ENCODE measurements at regions not wholly inside any gene's neighbourhood (a gene's known extent, or its start where the extent isn't known, plus 50 kb on each side); places are given as distances from the start of the nearest gene placed in this dataset.

DNA sequence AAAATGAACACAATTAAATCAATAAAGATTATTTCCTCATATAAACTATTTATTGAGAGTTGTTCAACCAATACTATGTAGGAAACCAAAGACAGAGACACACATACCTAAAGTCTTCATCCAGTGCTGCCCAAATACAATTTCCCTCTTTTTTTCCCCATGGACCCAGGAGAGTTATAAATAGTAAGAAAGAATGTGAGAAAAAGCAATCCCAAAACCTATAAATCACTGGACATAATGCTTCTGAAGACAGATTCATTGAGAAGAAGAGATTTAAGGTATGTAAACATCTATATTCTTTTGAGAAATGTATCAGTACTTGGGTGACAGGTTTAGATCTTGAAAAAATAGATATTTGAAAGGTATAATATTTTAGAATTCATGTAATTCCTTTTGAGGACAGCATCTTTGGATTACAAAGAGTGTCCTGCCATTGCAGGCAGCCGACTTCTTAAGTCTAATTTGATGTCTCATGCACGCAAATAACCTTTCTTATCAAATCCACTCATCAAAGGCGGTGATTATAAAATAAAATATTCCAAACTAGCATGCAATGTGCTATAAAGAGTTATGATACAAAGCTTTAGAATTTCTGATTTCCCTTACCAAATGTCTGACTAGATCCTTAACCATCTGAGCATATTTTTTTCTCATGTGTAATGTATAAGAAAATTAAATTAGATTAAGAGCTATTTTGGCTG, 739.4 kb downstream of the LIG4 start:
- DNase-seq (ENCODE audit: low read depth) = peak; percentile 60

DNA sequence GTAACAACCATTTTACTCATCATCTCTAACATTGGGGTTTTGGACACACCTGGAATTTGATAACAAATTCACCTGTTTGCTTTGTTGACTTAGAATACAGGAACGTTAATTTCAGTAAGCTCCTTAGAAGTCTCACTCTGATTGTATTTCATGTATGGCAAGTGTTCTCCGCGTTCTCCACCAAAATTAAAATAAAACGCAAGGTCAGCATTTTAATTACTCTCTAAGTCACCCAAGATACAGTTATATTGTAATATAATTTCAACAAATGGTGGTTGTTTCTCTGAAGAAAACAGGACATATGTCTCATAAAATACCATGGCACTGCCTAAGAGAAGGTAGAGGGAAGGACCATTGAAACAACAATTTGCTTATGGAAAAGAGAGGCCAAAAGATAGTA, 742.1 kb downstream of the LIG4 start:
- DNase-seq (ENCODE audit: low read depth) = no peak

DNA sequence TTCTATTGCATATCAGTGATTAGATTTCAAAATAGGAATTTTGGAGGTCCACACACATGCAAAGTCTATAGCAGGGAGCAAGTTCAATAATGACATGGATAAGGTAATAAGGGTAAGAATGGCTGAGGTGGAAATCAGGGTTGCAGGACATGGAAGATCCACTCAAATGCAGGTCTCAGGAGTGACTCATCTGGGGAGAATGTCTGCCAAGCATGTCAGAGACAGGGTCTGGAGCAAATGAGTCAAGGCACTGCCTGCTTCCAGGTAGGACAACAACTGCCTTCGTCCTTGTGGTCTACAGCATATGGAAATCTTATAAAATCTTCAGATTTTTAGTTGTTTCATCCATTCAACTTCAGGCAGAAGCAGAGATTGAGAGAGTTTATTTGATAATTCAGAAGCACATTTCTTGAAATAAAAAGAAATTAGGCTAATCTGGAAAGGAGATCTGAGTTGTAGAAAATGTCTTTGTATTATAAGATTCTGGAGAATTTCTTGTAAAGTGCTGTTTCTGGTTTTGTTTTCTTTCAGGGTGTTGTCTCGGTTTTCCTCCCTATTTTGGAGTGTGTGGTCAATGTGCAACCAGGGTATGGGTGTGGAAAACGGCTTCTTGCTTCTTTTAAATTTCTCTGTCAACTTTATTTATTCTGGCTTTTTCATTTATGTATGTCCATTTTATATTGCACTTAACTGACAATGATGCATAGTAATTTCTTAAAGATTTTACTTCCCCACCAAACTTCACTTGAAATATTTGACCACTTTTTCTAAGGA, 748.8 kb downstream of the LIG4 start:
- DNase-seq (ENCODE audit: low read depth) = peak; percentile 85

DNA sequence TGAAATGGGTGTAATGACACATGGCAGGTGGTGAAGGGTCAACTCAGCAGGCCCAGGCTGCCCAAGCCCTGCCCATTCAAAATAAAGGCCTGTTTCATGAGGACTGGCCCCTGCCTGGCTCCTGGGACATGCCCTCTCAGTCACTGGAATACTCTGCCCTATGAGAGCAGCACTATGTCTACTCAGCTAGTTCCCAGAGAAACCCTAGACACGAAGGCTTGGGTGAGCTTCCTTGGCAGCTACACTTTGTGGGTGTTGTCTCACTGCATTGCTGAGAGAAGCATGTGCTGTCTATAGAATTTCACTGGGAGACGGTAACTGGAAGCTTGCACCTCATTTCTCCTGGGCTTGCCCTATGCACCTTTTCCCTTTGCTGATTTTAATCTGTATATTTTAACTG, 752.8 kb downstream of the LIG4 start:
- no peak for DNase-seq (ENCODE audit: low read depth)

DNA sequence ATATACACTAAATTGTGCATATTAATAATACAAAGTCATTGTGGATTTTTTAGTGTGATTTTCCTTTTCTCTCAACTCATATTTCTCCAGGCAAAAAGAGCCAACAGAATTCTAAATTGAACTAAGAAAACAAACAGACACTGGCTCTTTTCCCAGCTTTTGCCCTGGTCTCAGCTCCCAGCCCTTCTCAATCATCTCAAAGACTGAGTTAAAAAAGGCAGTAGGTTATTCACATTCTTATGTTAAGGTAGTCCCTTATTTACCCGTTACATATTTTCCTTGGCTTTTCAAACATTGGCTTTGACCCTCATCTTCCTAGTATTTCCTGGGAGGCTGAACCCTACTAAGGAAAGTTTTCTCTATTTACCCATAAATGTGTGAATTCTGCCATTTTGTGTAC, 753.6 kb downstream of the LIG4 start:
- no peak for DNase-seq (ENCODE audit: low read depth)

DNA sequence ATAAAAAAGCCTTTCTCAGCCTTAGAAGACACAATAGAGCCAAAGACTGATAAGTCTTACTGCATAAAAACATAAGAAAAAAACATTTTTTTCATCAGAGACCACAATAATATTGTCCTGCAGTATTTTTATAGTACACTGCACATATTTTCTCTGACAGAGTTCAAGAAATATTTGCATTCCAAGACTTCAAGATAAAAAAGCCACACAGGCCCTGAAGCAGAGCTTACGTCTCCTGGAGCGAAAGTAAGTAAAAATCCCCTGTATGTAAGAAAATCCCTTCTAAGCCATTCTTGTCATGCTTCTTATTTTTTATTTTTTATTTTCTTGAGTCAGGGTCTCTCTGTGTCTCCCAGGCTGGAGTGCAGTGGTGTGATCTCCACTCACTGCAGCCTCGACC, 755.9 kb downstream of the LIG4 start:
- peak; percentile 95 for DNase-seq (ENCODE audit: low read depth)

DNA sequence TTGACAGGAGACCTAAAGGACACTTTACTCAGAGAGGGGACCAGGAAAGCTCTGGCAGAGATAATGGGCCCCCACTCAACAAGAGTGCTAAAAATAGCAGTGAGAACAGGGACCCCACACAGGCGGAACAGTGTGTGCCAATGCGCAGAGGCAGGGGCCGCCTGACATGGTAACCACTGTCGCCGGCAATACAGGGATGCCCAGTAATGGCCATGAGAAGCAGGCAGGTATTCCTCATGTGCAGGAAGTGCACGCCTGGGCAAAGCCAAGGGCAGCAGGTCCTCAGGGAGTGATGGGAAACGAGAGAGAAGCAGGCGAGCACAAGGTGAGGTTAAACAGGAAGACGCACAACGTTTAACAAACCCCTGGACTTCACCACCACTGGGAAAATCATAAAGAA, 757.1 kb downstream of the LIG4 start:
- no peak for DNase-seq (ENCODE audit: low read depth)

DNA sequence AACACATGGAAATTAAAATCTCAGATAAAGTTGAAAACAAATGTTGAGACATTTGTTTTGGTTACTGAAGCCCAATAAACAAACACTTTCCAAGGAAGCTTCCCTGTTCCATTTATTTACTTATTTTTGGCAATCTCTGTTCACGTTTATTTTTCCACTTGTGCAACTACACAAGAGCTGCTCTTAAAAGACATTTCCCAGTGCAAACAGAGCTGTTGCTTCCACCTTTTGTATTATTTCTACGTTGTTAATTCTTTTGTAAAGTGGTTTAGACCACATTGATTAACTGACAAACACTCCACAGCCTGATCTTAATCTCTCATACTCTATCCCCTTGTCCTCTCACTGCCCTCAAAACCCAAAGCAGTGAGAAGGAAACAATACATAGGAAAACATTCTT, 757.6 kb downstream of the LIG4 start:
- no peak for DNase-seq (ENCODE audit: low read depth)

DNA sequence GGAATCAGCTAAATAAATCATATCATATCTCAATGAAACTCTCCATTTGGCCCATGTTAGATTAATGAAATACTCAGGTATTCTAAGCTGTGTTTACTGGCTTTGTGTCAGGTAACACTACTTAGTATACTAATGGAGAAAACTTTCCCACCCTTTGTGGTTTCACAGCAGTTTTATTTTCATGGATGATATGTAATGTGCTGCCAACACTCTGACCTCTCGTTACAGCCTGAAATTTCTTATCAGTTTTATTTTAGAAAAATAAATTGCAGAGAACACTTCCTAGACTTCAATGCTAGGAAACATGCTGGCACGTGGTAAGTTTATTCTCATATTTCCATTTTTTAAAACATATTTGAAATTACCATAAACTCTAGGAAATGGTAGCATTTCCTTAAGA, 758.9 kb downstream of the LIG4 start:
- DNase-seq (ENCODE audit: low read depth) = no peak

DNA sequence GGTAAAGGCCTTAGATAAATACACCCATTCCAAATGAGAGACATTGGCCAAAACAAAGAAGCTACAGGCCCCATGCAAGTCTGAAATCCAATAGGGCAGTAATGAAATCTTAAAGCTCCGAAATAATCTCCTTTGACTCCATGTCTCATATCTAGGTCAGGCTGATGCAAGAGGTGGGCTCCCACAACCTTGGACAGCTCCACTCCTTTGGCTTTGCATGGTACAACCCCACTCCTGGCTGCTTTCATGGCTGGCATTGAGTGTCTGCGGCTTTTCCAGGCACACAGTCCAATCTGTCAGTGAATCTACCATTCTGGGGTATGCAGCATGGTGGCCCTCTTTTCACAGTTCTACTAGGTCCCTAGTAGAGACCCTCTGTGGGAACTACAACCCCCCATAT, 762.5 kb downstream of the LIG4 start:
- DNase-seq (ENCODE audit: low read depth) = no peak

DNA sequence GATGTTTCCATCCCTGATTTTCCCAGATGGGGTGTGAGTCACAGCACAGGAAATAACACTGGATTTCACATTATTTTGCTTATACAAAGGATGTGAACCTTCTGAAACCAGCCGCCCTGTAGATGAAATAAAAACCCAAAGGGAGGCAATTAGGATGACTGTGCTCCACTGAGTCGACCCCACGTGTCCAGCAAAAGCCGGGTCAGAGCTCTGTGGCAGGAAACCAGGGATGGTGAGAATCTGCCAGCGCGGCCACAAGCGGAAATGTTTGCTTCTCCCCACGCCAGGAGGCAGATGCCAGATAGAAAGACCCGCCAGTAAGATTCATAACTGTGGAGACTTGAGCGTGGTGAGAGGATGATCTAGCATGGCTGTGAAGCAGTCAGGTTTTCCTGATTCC, 764.4 kb downstream of the LIG4 start:
- peak; percentile 98 for DNase-seq (ENCODE audit: low read depth)

DNA sequence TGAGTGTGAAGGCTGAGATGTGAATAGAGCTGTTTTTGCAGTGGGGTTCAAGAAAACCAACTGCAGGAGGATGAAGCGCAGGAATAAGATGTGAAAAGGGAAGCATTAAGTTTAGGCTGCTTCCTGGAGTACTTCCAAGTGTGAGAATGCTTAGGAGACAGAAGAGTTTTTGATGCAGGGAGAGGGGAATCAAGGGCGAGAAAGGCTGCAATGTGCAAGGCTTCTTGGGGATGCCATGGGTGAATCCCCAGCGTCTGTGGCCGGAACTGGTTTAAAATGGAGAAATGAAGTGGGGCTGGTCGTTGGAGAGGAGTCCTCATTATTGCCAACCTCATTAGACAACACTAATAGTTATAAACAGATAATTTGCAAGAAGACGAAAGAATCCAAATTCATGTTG, 764.9 kb downstream of the LIG4 start:
- no peak for DNase-seq (ENCODE audit: low read depth)

DNA sequence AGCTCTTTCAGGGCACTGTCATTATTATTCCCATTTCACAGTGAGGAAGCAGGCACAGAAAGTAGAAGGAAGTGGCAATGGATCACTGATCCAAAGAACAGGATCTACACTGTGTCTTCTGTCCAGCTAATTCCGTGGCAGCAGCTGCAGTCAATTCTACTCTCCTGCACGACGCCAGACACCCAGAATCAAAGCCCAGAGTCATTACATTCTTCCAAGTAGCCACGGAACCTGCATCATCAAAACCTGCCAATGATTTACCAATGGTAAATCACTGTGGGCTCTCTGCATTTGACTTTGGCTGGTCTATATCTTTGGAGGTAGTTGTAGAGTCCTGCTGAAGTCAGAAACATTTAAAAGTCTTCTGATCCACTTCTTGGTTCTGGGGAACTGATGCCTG, 767.7 kb downstream of the LIG4 start:
- no peak for DNase-seq (ENCODE audit: low read depth)

DNA sequence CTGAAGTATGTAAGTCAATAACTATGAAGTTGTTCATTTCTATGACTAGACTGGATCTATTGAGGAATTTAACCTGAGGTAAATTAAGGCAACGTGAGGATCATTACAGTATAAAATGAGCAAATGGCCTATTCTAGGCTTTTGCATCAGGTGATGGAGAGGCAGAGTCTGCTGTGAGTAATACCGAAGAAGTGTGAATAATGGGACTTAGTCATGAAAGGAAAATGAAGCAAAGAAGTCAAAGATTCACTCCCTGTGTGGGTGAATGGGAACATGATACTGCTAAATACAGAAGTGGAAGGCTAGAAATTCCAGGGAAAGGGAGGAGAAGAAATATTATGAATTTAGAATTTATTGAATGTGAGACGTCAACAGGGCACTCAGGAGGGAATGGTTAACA, 774.1 kb downstream of the LIG4 start:
- peak; percentile 88 for DNase-seq (ENCODE audit: low read depth)

DNA sequence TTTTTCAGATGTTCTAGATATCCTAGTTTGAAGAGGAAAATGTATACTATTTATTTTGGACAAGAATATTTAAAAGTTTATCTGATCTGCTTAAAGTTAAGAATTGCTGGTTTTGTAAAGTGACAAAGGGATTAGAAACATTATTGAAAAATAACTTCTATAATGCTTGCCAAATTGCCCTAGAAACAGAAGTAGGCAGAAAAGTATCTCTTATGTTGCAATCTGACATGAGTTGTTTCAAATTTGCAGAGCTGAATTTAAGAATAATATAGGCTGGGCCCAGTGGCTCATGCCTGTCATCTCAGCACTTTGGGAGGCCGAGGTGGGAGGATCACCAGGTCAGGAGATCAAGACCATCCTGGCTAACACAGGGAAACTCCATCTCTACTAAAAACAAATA, 777.1 kb downstream of the LIG4 start:
- DNase-seq (ENCODE audit: low read depth) = peak; percentile 24

DNA sequence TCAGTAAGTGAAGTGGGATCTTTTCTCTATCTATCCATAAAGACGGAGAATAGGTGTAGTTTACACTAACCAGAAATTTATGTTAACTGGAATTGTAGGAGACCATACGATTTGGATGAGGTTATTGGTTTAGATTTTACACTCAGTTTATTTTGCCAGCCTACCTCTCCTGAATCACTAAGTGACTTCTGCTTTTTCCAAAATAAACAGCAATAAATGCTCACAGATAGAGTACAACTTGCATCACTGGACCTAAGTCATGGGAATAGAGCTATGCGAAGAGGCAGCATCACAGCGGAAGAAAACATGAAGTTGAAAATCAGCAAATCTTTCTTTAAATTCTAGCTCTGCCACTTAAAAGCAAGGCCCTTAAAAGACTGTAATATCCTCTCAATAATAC, 781.0 kb downstream of the LIG4 start:
- DNase-seq (ENCODE audit: low read depth) = no peak

DNA sequence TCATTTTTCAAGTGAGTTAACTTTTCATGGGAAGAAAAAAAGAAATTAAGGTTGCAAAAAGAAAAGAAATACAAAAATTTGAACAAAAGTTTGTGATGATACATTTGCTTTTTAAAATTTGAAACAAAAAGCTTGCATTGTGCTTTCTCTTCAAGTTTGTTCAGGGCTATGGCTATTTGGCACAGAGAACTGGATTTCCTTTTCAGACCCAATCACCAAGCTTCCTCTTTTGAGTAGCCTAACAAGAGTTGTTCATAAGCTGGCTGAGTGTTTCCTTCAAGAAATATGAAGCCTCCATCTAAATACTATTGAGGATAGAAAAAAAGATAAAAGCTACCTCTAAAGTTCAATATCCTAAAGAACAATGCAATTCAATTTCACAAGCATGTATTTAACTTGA, 787.8 kb downstream of the LIG4 start:
- DNase-seq (ENCODE audit: low read depth) = no peak

DNA sequence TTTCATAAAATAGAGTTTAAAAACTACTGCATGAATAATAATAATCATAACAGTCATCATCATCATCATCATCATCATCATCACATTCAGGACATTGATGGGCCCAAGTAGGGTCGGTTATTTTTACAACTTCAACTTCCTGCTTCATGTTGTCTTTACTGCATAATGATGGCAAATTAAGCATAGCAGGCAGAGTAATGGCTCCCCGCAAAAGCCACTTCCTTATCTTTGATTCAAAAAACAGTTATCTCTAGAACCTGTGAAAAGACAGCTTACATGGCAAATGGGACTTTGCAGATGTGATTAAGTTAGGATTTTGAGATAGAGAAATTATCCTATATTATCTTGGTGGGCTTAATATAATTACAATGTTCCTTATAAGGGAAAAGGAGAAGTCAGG, 792.9 kb downstream of the LIG4 start:
- DNase-seq (ENCODE audit: low read depth) = no peak

DNA sequence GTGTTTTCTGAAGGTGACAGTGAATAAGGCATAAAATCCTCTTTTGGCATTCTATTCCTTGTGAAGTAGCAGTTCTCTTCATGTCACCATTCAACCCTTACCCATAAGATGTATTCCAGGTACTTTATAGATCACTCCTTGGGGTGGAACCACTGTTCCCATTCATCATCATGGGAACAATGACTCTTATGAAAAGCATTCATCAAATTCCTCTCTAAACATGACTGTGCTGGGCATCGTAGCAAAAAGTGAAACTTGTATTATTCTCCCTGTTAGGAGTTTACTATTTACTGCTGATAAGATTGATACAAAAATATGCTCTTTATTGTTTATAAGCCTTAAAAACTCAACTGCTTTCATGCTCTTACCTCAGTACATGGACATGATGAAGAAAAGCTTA, 793.4 kb downstream of the LIG4 start:
- no peak for DNase-seq (ENCODE audit: low read depth)

DNA sequence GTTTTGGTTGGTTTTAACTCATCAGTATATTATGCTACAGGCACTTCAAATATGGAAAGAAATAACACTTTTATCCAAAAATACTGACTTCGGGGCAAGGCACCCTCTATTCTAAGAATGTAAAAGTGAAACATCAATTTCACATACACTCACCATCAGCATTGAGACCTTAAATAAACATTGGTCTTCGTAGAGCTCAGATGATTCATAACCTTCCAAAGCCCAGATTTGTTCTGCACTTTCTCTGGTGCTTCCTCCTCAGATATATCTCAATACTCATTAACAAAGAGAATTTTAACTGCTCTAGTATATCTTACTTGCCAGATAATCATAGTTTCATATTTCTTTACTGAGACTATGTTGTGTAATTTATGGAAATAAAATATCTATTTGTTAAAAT, 794.3 kb downstream of the LIG4 start:
- DNase-seq (ENCODE audit: low read depth) = peak; percentile 79

DNA sequence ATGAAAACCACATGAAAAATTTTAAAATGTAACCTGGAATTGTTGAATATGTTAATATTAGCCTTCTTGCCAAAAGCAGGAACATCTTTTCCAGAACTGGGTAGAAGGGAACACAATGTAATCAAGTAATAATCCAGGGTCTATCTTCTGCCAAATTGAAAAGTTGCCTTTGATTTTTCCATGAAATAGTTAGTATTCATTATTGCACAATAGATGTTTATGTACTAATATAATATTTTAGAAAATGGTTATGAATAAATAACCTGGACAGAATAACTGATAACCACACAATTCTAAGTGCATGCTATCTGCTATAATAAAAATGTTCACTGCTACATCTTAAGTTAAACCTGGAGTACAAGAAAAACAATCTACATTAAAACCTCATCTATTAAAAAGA, 802.3 kb downstream of the LIG4 start:
- no peak for DNase-seq (ENCODE audit: low read depth)

DNA sequence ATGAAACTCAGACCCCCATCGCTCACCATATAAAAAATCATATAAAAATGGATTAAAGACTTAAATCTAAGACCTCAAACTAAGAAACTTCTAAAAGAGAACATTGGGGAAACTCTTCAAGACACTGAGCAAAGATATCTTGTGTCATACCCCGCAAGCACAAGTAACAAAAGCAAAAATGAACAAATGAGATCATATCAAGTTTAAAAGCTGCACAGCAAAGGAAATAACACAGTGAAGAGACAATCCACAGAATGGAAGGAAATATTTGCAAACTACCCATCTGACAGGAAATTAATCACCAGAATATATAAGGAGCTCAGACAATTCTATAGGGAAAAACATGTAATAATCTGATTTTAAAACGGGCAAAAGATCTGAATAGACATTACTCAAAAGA, 808.3 kb downstream of the LIG4 start:
- DNase-seq (ENCODE audit: low read depth) = no peak

DNA sequence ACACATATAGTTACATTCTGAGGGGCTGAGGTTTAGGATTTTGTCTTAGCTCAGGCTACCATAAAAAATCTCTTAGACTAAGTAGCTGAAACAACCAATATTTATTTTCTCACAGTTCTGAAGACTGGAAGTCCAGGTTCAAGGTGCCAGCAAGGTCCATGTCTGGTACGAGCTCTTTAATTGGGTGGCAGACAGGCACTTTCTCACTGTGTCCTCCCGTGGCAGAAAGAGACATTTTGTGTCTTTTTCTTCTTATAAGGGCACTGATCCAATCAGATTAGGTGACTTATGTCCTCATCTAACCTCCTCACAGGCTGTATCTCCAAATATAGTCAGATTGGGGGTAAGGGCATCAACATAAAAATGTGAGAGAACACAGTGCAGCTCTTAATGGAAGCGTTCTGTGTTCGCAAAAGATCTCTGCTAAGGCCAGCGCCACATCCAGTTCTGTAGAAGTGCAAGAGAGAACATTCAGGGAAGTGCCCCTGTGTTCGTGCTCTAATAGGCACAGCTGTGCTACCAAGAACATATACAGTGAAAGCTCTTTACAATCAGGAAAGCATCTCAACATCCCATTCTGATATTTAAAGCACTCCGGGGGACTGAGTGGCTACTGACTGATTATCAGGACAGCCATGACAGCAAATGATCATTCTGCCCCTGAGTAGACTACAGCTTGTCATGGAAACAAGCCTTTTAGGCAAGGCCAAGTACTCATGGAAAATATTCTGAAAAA, 819.2 kb downstream of the LIG4 start:
- no peak for DNase-seq (ENCODE audit: low read depth)
